Common myeloid progenitor, CD34-positive (primary cell): ENCODE measurements at regions not wholly inside any gene's neighbourhood (a gene's known extent, or its start where the extent isn't known, plus 50 kb on each side); places are given as distances from the start of the nearest gene placed in this dataset.

Source experiments
- CTCF ChIA-PET: fragments of 350-600 bp; sonication (Branson Sonifier 250); formaldehyde crosslinking; loops from one replicate; lab custom pipeline; 2021; ENCODE audit warnings: antibody characterized with exemption; lab: Charles Lee
- POLR2A ChIA-PET: fragments of 350-600 bp; sonication (Branson Sonifier 250); formaldehyde crosslinking; loops from one replicate; lab custom pipeline; 2021; ENCODE audit warnings: antibody characterized with exemption; lab: Charles Lee
- DNase-seq, 3 donors: peaks; one replicate each; pipeline versions ENCODE4 v3.0.0 to v3.0.0-alpha.2; 2013
- H3K27ac ChIP-seq, 2 experiments: 1 replicate in 1 of 2; 2 replicates in 1 of 2; pipeline ENCODE4 v1.7.0; 2013; ENCODE audit warnings: inconsistent platforms in 2 of 2, low read length in 2 of 2, mild to moderate bottlenecking in 2 of 2, low read depth in 1 of 2, moderate library complexity in 1 of 2; ENCODE audit not compliant: severe bottlenecking in 2 of 2, insufficient read depth in 1 of 2, poor library complexity in 1 of 2
- H3K27me3 ChIP-seq, 5 experiments: replicated peaks in 2 of 5; 1 replicate in 3 of 5; 2 replicates in 2 of 5; pipeline versions ENCODE4 v1.6.1 to v1.7.0; 2013; ENCODE audit warnings: low read length in 4 of 5, mild to moderate bottlenecking in 2 of 5, moderate library complexity in 2 of 5, inconsistent platforms in 1 of 5; ENCODE audit not compliant: insufficient read depth in 5 of 5, control insufficient read depth in 4 of 5
- H3K36me3 ChIP-seq, 4 experiments: 1 replicate in 2 of 4; 2 replicates in 2 of 4; pipeline versions ENCODE4 v1.6.1 to v1.7.0; 2013; ENCODE audit warnings: low read length in 3 of 4, control low read depth in 1 of 4, mild to moderate bottlenecking in 1 of 4; ENCODE audit not compliant: control insufficient read depth in 4 of 4, insufficient read depth in 4 of 4
- H3K4me1 ChIP-seq, 4 experiments: 1 replicate in 3 of 4; 2 replicates in 1 of 4; pipeline versions ENCODE4 v1.6.1 to v1.7.1; 2013; ENCODE audit warnings: low read length in 3 of 4, mild to moderate bottlenecking in 3 of 4, control low read depth in 1 of 4, inconsistent platforms in 1 of 4, moderate library complexity in 1 of 4; ENCODE audit not compliant: control insufficient read depth in 4 of 4, insufficient read depth in 4 of 4; ENCODE audit errors: control extremely low read depth in 1 of 4
- H3K4me3 ChIP-seq, 7 experiments: 1 replicate in 4 of 7; 2 replicates in 3 of 7; pipeline versions ENCODE4 v1.5.1 to v1.7.0; 2013; ENCODE audit warnings: mild to moderate bottlenecking in 7 of 7, low read length in 6 of 7, moderate library complexity in 6 of 7, inconsistent platforms in 2 of 7, low read depth in 2 of 7, control low read depth in 1 of 7; ENCODE audit not compliant: insufficient read depth in 4 of 7, control insufficient read depth in 1 of 7; ENCODE audit errors: extremely low read depth in 1 of 7
- H3K9me3 ChIP-seq, 5 experiments: 1 replicate in 4 of 5; 2 replicates in 1 of 5; pipeline versions ENCODE4 v1.6.1 to v1.7.1; 2013; ENCODE audit warnings: low read length in 4 of 5, mild to moderate bottlenecking in 2 of 5, inconsistent platforms in 1 of 5, low read depth in 1 of 5, moderate library complexity in 1 of 5; ENCODE audit not compliant: control insufficient read depth in 4 of 5, insufficient read depth in 2 of 5; ENCODE audit errors: control extremely low read depth in 1 of 5
- WGBS: methylation state at CpG from one replicate; pipeline ENCODE4 v1.1.5; 2013; ENCODE audit not compliant: insufficient coverage; 5-methylcytosine and 5-hydroxymethylcytosine counted together

DNA sequence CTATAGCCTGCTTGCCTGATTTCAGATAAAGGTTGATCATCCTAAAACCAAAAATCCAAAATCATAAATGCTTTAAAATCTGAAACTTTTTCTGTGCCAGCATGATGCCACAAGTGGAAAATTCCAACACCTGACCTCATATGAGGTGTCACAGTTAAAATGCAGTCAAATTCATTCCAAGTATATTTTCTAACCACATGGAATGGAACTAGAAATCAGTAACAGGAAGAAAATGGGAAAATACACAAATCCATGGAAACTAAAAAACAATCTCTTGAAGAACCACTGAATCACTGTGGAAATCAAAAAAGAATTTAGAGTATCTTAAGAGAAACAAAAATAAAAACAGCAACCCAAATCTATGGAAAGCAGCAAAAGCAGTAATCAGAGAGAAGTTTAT is 297.5 kb upstream of the COX7C start:
- H3K9me3 ChIP-seq = no peaks in the 10 kb centered on the region
- POLR2A ChIA-PET = no interaction called here
- H3K4me3 ChIP-seq = no peak overlapping the region
- H3K36me3 ChIP-seq = no peaks in the 10 kb centered on the region
- H3K27ac ChIP-seq = no peak overlapping the region
- DNase-seq = no peak
- CTCF ChIA-PET = no interaction called here
- no peaks in the 10 kb centered on the region for H3K27me3 ChIP-seq
- no peaks in the 10 kb centered on the region for H3K4me1 ChIP-seq

DNA sequence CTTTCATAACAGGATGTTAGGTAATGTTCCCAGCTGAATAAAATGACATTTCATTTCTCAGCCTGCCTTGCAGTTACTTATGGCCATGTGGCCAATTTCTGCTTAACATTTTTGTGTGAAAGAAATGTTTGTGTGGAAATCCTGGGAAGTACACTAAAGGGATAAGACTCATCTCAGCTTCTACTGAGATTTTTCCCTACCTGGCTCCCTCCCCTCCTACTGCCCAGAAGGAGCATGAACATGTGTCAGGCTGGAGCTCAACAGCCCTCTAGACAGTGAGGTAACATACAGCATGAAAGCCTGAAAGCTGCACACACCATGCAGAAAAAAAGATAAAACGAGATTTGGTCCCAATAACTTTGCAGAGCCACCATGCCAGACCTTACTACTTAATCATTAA is 288.4 kb upstream of the COX7C start:
- ChIA-PET CTCF (interaction anchor here (1.0 kb wide), 1 partner anchor 11 kb away, joined by 3 read pairs; no protein-coding TSS in a partner anchor), POLR2A (no interaction called here)

DNA sequence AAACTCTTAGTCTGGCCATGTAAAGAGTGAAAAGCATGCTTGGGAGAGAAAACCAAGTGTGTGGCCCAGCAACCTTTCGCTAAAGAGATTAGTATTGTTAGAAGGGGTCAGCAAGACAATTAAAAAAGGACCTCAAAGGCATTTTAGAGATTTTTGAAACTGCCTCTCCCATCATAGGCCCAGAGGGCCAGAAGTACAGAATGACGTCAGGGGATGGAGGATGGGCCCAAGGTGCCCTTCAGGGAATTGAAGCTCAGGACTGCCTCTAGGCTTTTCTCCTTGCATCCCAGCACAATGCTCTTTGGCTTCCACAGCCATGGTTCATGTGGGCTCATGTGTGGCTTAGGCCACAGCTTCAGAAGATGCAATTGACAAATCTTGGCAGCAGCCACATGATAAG is 287.0 kb upstream of the COX7C start:
- POLR2A ChIA-PET = no interaction called here
- Histone ChIP-seq H3K36me3 (no peaks in the 10 kb centered on the region), H3K4me3 (no peak overlapping the region), H3K4me1 (no peaks in the 10 kb centered on the region), H3K27me3 (no peaks in the 10 kb centered on the region), H3K9me3 (no peaks in the 10 kb centered on the region), H3K27ac (no peak overlapping the region)
- 90% methylated on average over 2 of the region's 2 CpGs for WGBS
- no peak for DNase-seq
- CTCF ChIA-PET = interaction anchor here (1.8 kb wide), 1 partner anchor 12 kb away, joined by 5 read pairs; no protein-coding TSS in a partner anchor

More for the DNA sequence above, 288.4 kb upstream of the COX7C start:
- Histone ChIP-seq H3K4me1 (no peaks in the 10 kb centered on the region), H3K9me3 (no peaks in the 10 kb centered on the region), H3K27ac (no peak overlapping the region), H3K36me3 (no peaks in the 10 kb centered on the region), H3K27me3 (no peaks in the 10 kb centered on the region), H3K4me3 (no peak overlapping the region)
- WGBS = no CpG with 5 or more reads among the region's 1 CpG
- DNase-seq = no peak

DNA sequence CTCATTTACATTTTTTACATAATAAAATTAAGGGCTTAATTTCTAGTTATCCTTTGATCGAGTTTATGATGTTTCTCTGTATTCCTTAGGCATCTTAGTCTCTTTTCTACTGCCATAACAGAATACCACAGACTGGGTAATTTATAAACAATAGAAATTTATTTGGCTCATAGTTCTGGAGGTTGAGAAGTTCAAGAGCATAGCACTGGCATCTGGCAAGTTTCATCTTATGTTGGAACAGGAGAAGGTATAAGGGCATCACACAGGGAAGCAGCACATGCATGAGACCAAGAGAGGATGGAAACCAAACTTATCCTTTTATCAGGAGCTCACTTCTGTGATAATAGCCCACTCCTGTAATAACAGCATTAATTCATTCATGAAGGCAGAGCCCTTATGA is 284.9 kb upstream of the COX7C start:
- ChIA-PET POLR2A (interaction anchor here (0.6 kb wide), 1 partner anchor 24 kb away, joined by 3 read pairs; no protein-coding TSS in a partner anchor), CTCF (no interaction called here)
- Histone ChIP-seq H3K4me1 (no peaks in the 10 kb centered on the region), H3K9me3 (no peaks in the 10 kb centered on the region), H3K27me3 (no peaks in the 10 kb centered on the region), H3K4me3 (no peak overlapping the region), H3K36me3 (no peaks in the 10 kb centered on the region), H3K27ac (no peak overlapping the region)
- no CpG with 5 or more reads among the region's 1 CpG for WGBS
- no peak for DNase-seq

DNA sequence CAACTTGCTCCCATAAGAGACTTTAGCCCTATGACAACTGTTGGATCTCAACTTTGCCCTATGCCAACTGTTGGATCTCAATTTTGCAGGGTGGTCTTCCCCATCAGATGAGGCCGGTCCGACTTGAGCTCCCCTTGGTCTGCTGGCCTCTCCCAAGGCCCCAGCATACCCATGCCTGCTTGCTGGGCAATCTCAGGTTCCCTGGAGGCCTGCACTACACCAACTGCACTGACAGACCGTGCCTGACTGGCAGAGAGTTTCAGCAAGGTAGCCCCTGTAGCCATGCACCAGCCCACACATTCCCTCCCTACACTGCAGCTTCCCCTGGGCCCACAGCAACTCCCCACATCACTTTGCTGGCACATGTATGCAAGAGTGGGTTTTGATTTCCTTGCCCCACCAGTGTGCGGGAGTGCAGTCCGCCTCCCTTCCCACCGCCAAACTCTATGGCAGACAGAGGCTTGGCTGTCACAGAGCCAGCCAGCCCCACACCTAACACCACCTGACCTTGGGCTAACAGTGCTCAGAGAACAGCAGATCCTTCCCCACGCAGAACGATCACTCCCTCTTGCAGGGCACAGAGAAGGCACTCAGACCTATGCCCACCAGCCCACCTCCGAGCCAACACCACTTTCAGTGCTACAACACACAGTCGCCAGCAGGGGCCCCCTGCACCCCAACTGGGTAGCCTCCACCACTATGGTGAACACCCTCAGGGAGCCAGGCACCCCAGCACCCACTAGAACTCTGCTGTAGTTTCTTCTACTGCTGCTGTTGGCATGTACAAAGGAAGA is 279.9 kb upstream of the COX7C start:
- Histone ChIP-seq H3K9me3 (no peaks in the 10 kb centered on the region), H3K4me3 (no peak overlapping the region), H3K4me1 (no peaks in the 10 kb centered on the region), H3K27me3 (no peaks in the 10 kb centered on the region), H3K36me3 (no peaks in the 10 kb centered on the region), H3K27ac (no peak overlapping the region)
- CTCF ChIA-PET = no interaction called here
- WGBS = 93% methylated on average over 9 of the region's 10 CpGs
- POLR2A ChIA-PET = no interaction called here
- no peak for DNase-seq

DNA sequence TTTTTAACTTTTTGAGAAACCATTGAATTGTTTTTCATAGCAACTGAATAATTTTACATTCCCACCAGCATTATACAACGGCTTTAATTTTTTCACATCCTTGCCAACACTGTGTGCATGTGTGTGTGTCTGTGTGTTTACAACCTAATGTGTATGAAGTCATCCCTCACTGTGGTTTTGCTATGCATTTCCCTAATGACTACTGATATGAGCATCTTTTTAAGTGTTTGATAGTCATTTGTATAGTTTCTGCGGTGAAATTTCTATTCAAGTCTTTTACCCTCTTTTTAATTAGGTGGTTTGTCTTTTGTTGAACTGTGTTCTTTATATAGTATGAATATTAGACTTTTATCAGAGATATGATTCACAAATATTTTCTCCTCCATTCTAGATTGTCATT is 263.1 kb upstream of the COX7C start:
- H3K9me3 ChIP-seq = no peaks in the 10 kb centered on the region
- no peaks in the 10 kb centered on the region for H3K36me3 ChIP-seq
- H3K4me3 ChIP-seq = no peak overlapping the region
- H3K27ac ChIP-seq = no peak overlapping the region
- H3K27me3 ChIP-seq = no peaks in the 10 kb centered on the region
- CTCF ChIA-PET = no interaction called here
- H3K4me1 ChIP-seq = no peaks in the 10 kb centered on the region
- no CpG with 5 or more reads among the region's 2 CpGs for WGBS
- no peak for DNase-seq
- POLR2A ChIA-PET = no interaction called here

DNA sequence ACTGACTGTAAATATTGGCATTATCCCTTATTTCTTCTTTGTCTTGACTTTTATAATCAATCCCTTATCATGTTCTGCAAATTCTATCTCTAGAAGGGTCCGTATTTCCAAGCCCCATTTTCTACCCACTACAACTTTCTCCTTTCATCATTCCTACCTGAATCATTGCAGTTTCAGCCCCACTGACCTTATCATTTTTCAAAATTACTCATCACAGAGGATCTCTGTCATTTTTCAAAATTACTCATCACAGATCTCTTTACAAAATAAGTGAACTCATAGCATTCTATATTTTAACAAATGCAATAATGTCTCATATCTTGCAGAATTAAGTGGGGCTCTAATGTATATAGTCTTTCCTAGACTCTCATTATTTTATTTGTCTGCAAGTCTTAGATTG is 256.9 kb upstream of the COX7C start:
- POLR2A ChIA-PET = no interaction called here
- no peaks in the 10 kb centered on the region for H3K27me3 ChIP-seq
- no peaks in the 10 kb centered on the region for H3K9me3 ChIP-seq
- 87% methylated on average over 1 of the region's 1 CpG for WGBS
- no peaks in the 10 kb centered on the region for H3K36me3 ChIP-seq
- DNase-seq = no peak
- no peaks in the 10 kb centered on the region for H3K4me1 ChIP-seq
- H3K4me3 ChIP-seq = no peak overlapping the region
- H3K27ac ChIP-seq = no peak overlapping the region
- CTCF ChIA-PET = no interaction called here
